ENCODE measurements at regions not wholly inside any gene's neighbourhood (a gene's known extent, or its start where the extent isn't known, plus 50 kb on each side); places are given as distances from the start of the nearest gene placed in this dataset.

DNA sequence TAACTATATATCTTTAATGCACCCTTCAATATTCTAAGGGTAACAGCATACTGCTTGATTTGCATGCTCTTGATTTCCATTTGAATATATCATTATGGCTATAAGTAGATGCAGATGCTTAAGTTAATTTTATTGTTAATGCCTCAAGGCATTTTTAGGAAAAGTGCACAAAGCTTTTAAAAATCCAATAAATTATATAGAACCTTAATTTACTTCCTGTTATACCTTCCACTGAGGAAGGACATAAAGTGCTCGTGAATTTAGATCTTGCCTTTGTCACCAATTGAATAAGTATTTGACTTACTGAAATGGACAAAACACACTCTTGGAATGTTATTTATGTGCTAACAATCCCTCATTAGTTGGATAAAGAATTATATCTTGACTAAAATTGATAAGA, 276.7 kb upstream of the CCDC54 start:
- TF ChIP-seq CTCF (IDR thresholded peaks at IDR 0.05) = no peak
- no peak overlapping the region for H3K27ac ChIP-seq
- H3K4me3 ChIP-seq = no peak overlapping the region
- no peaks in the 10 kb centered on the region for H3K9me3 ChIP-seq
- H3K27me3 ChIP-seq = no peaks in the 10 kb centered on the region
- H3K36me3 ChIP-seq = no peaks in the 10 kb centered on the region
- no peaks in the 10 kb centered on the region for H3K4me1 ChIP-seq
- DNase-seq (no peak), ATAC-seq (no peak)
- intact Hi-C loops (cut with DNase I) = no loop called here

DNA sequence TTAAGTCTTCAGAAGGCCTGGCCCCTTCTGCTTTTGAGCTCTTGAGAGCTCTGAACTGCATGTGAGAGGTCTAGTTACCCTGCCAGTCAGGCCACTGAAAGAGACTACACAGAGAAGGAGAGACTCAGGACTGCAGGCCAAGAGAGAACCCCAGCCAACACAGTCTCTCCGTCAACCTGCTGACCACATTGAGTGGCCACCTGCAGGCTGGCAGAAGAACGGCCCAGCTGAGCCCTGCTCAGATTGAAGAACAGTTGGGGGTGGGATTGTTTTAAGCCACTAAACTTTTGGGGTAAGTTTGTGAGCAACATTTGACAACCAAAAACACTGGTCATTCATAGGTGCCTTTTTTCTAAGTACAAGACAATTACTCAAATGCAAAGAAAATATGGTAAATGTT, 273.5 kb upstream of the CCDC54 start:
- intact Hi-C loops (cut with DNase I) = no loop called here
- H3K4me1 ChIP-seq = no peaks in the 10 kb centered on the region
- no peaks in the 10 kb centered on the region for H3K9me3 ChIP-seq
- DNase-seq (no peak), ATAC-seq (no peak)
- no peak for TF ChIP-seq CTCF (IDR thresholded peaks at IDR 0.05)
- no peak overlapping the region for H3K27ac ChIP-seq
- H3K36me3 ChIP-seq = no peaks in the 10 kb centered on the region
- no peaks in the 10 kb centered on the region for H3K27me3 ChIP-seq
- no peak overlapping the region for H3K4me3 ChIP-seq

DNA sequence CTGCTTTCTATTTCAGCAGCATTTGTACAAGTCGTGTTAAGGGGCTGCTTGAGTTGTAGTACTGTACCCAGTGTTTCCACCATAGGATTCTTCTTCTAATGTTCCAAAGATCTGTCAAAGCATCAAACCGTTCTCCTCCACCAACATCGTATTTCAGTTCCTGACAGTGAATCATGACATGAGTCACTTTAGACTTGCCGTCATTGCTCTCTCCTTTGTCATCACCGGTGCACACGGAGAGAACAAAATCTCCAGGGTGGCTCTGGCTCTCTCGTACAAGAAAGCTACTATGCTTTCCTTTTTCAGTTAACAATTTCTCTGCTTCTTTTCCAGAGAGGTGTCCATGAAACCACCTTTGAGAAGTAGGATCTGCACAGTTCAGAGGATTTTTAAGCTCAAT, 270.9 kb upstream of the CCDC54 start:
- no peak for ATAC-seq
- no peak for DNase-seq
- Histone ChIP-seq H3K4me1 (no peaks in the 10 kb centered on the region), H3K27ac (no peak overlapping the region), H3K27me3 (no peaks in the 10 kb centered on the region), H3K9me3 (no peaks in the 10 kb centered on the region), H3K36me3 (no peaks in the 10 kb centered on the region), H3K4me3 (no peak overlapping the region)
- intact Hi-C loops (cut with DNase I) = no loop called here
- no peak for TF ChIP-seq CTCF (IDR thresholded peaks at IDR 0.05)

DNA sequence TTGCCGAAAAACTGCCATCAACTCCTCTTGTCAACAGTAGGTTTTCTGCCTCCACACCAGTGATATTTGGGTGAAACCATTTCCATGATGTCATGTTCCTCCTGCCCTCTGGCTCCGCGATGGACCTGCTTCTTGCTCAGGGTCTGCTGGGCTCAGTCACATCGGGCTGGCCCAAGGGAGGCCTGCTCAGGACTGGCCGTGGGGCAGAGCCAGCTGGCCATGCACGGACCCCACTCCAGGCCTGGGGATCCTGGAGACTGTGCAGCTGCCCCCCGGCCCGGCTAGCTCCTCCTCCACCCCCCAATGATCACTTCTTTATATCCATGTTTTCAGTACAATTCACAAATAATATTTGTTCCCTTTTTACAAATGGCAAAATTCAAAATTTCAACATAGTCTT, 270.3 kb upstream of the CCDC54 start:
- Histone ChIP-seq H3K36me3 (no peaks in the 10 kb centered on the region), H3K9me3 (no peaks in the 10 kb centered on the region), H3K4me3 (no peak overlapping the region), H3K27ac (no peak overlapping the region), H3K27me3 (no peaks in the 10 kb centered on the region), H3K4me1 (no peaks in the 10 kb centered on the region)
- DNase-seq (no peak), ATAC-seq (no peak)
- TF ChIP-seq CTCF (IDR thresholded peaks at IDR 0.05) = no peak
- intact Hi-C loops (cut with DNase I) = no loop called here

- intact Hi-C loops (cut with DNase I) = no loop called here
- Histone ChIP-seq H3K27ac (no peak overlapping the region), H3K4me1 (no peaks in the 10 kb centered on the region), H3K27me3 (no peaks in the 10 kb centered on the region), H3K4me3 (no peak overlapping the region), H3K36me3 (no peaks in the 10 kb centered on the region), H3K9me3 (no peaks in the 10 kb centered on the region)
- no peak for ATAC-seq
- DNase-seq = no peak
- TF ChIP-seq CTCF (IDR thresholded peaks at IDR 0.05) = no peak
Observed at GRCh38 chr3:107110596-107111305, 266.5 kb upstream of the CCDC54 start.

- no peak overlapping the region for H3K4me3 ChIP-seq
- no peak for TF ChIP-seq CTCF (IDR thresholded peaks at IDR 0.05)
- DNase-seq = no peak
Observed at GRCh38 chr3:107111872-107112271, 265.4 kb upstream of the CCDC54 start.

More at GRCh38 chr3:107111872-107112271, 265.4 kb upstream of the CCDC54 start:
- no peak for ATAC-seq
- intact Hi-C loops (cut with DNase I) = no loop called here
- no peaks in the 10 kb centered on the region for H3K36me3 ChIP-seq
- H3K4me1 ChIP-seq = no peaks in the 10 kb centered on the region
- H3K27ac ChIP-seq = no peak overlapping the region
- H3K9me3 ChIP-seq = no peaks in the 10 kb centered on the region
- H3K27me3 ChIP-seq = no peaks in the 10 kb centered on the region
